ENCODE measurements at regions not wholly inside any gene's neighbourhood (a gene's known extent, or its start where the extent isn't known, plus 50 kb on each side); places are given as distances from the start of the nearest gene placed in this dataset.

- H3K4me2 ChIP-seq (ENCODE audit: low read length): no peak overlapping the region
Observed at GRCh38 chr6:2296781-2297180, 51.4 kb upstream of the GMDS start.

More at GRCh38 chr6:2296781-2297180, 51.4 kb upstream of the GMDS start:
- Histone ChIP-seq H4K20me1 (ENCODE audit: control insufficient read depth, insufficient read depth, low read depth, low read length) (no peaks in the 10 kb centered on the region), H3K79me2 (ENCODE audit: control insufficient read depth, low read length) (no peaks in the 10 kb centered on the region), H3K4me1 (ENCODE audit: control insufficient read depth, low read length) (no peaks in the 10 kb centered on the region), H3K27ac (ENCODE audit: low read depth, low read length) (no peak overlapping the region), H3F3A (ENCODE audit: control insufficient read depth, insufficient read depth) (no peaks in the 10 kb centered on the region), H3K27me3 (ENCODE audit: control insufficient read depth, low read length) (no peaks in the 10 kb centered on the region), H3K9me3 (ENCODE audit: control insufficient read depth, insufficient read depth, low read length) (no peaks in the 10 kb centered on the region), H3K4me3 (ENCODE audit: low read length) (no peak overlapping the region), H3K36me3 (ENCODE audit: control insufficient read depth, low read length) (no peaks in the 10 kb centered on the region), H3K9me2 (replicated peaks; ENCODE audit: control insufficient read depth, low read length) (no peaks in the 10 kb centered on the region)
- TF ChIP-seq EZH2phosphoT487 (IDR thresholded peaks at IDR 0.05; ENCODE audit: borderline replicate concordance, low read length) (no peak), CTCF (IDR thresholded peaks at IDR 0.05; ENCODE audit: low read depth, low read length, poor library complexity, severe bottlenecking) (no peak)

All from DOHH2 (cell line).